H1 (cell line): ENCODE measurements at regions not wholly inside any gene's neighbourhood (a gene's known extent, or its start where the extent isn't known, plus 50 kb on each side); places are given as distances from the start of the nearest gene placed in this dataset.

ENCODE experiments used
- CTCF ChIA-PET: fragments of 300-600 bp; sonication (Branson Sonifier 250); formaldehyde crosslinking; loops from one replicate; lab custom pipeline; 2021; ENCODE audit not compliant: partially characterized antibody; lab: Charles Lee
- POLR2A ChIA-PET: fragments of 300-600 bp; sonication (Branson Sonifier 250); formaldehyde crosslinking; loops from one replicate; lab custom pipeline; 2021; ENCODE audit warnings: inconsistent platforms; ENCODE audit not compliant: partially characterized antibody; lab: Charles Lee
- DNase-seq, 2 experiments: peaks; one replicate each; pipeline versions ENCODE4 v3.0.0 to v3.0.0-alpha.2; 2010 to 2022; ENCODE audit warnings: low spot score in 2 of 2, low read depth in 1 of 2, mixed read lengths in 1 of 2
- FAIRE-seq: peaks from 2 replicates; lab custom pipeline; 2011; peaks lifted over from hg19 to GRCh38; lab: Jason Lieb, UNC
- H2AFZ ChIP-seq: 2 replicates; pipeline ENCODE4 v1.8.1; 2012; ENCODE audit warnings: low read length, inconsistent platforms
- H2AK5ac ChIP-seq: 2 replicates; pipeline ENCODE4 v1.6.1; 2013; ENCODE audit warnings: low read depth, low read length
- H2BK120ac ChIP-seq: replicated peaks from 2 replicates; pipeline ENCODE3; 2013; ENCODE audit warnings: low read depth, low read length, inconsistent platforms
- H2BK12ac ChIP-seq: 2 replicates; pipeline ENCODE4 v1.6.1; 2013; ENCODE audit warnings: low read depth, low read length
- H2BK15ac ChIP-seq: 2 replicates; pipeline ENCODE4 v1.6.1; 2013; ENCODE audit warnings: low read length
- H2BK20ac ChIP-seq: 2 replicates; pipeline ENCODE4 v1.6.1; 2013; ENCODE audit warnings: low read length
- H2BK5ac ChIP-seq: 2 replicates; pipeline ENCODE4 v1.6.1; 2013; ENCODE audit warnings: low read depth, low read length
- H3K14ac ChIP-seq: 2 replicates; pipeline ENCODE4 v1.6.1; 2013; ENCODE audit warnings: inconsistent platforms; ENCODE audit not compliant: insufficient read length
- H3K18ac ChIP-seq: 2 replicates; pipeline ENCODE4 v1.6.1; 2013; ENCODE audit warnings: low read length; ENCODE audit errors: extremely low read depth
- H3K23ac ChIP-seq: 2 replicates; pipeline ENCODE4 v1.6.1; 2013; ENCODE audit warnings: inconsistent platforms; ENCODE audit not compliant: insufficient read length
- H3K23me2 ChIP-seq: 2 replicates; pipeline ENCODE4 v1.6.1; 2013; ENCODE audit warnings: low read depth, low read length
- H3K27ac ChIP-seq: 2 replicates; pipeline ENCODE4 v1.6.1; 2011; ENCODE audit warnings: low read depth, low read length, inconsistent platforms
- H3K27me3 ChIP-seq, 4 experiments: replicated peaks in 1 of 4; 1 replicate in 1 of 4; 2 replicates in 3 of 4; pipeline versions ENCODE4 v1.6.1 to v1.8.1; 2011 to 2013; ENCODE audit warnings: low read length in 3 of 4, mild to moderate bottlenecking in 3 of 4, inconsistent platforms in 2 of 4, mixed read lengths in 2 of 4, moderate library complexity in 1 of 4; ENCODE audit not compliant: control insufficient read depth in 3 of 4, insufficient read depth in 3 of 4; ENCODE audit errors: extremely low read depth in 1 of 4
- H3K36me3 ChIP-seq, 4 experiments: 2 replicates each; pipeline versions ENCODE4 v1.6.1 to v1.8.1; 2011 to 2013; ENCODE audit warnings: mild to moderate bottlenecking in 4 of 4, low read length in 3 of 4, moderate library complexity in 2 of 4, control low read depth in 1 of 4, inconsistent platforms in 1 of 4; ENCODE audit not compliant: insufficient read depth in 4 of 4, control insufficient read depth in 2 of 4
- H3K4ac ChIP-seq: replicated peaks from 2 replicates; pipeline ENCODE3; 2013; ENCODE audit warnings: low read length, low read depth, mixed read lengths, inconsistent platforms; ENCODE audit not compliant: insufficient read length
- H3K4me1 ChIP-seq, 4 experiments: replicated peaks in 1 of 4; 1 replicate in 1 of 4; 2 replicates in 3 of 4; pipeline versions ENCODE4 v1.6.1 to v1.8.1; 2011 to 2013; ENCODE audit warnings: low read length in 3 of 4, inconsistent platforms in 2 of 4, mixed read lengths in 1 of 4; ENCODE audit not compliant: insufficient read depth in 4 of 4, control insufficient read depth in 3 of 4
- H3K4me2 ChIP-seq, 2 experiments: 2 replicates each; pipeline versions ENCODE4 v1.6.1 to v1.8.1; 2011 to 2013; ENCODE audit warnings: low read depth in 2 of 2, low read length in 2 of 2, control low read depth in 1 of 2, inconsistent platforms in 1 of 2, mild to moderate bottlenecking in 1 of 2; ENCODE audit not compliant: insufficient read depth in 1 of 2
- H3K4me3 ChIP-seq, 4 experiments: fragments of 200-600, 300-600 bp in 1 of 4; sonication (generic), shearing (Covaris generic), sonication (Bioruptor Twin) in 1 of 4; 2 replicates each; pipeline versions ENCODE4 v1.5.1 to v1.8.1; 2011 to 2016; ENCODE audit warnings: low read length in 4 of 4, low read depth in 3 of 4, control low read depth in 2 of 4, inconsistent platforms in 2 of 4, mild to moderate bottlenecking in 2 of 4, mixed read lengths in 1 of 4, moderate library complexity in 1 of 4; ENCODE audit not compliant: insufficient read depth in 2 of 4; ENCODE audit errors: extremely low read depth in 1 of 4
- H3K56ac ChIP-seq: replicated peaks from 2 replicates; pipeline ENCODE3; 2013; ENCODE audit warnings: low read depth, mild to moderate bottlenecking, mixed read lengths, low read length, inconsistent platforms; ENCODE audit not compliant: insufficient read length
- H3K79me1 ChIP-seq: 2 replicates; pipeline ENCODE4 v1.6.1; 2013; ENCODE audit warnings: low read depth, low read length, control low read depth
- H3K79me2 ChIP-seq, 2 experiments: 2 replicates each; pipeline versions ENCODE4 v1.6.1 to v1.8.1; 2012 to 2013; ENCODE audit warnings: low read length in 2 of 2, mild to moderate bottlenecking in 2 of 2, inconsistent platforms in 1 of 2; ENCODE audit not compliant: insufficient read depth in 2 of 2, control insufficient read depth in 1 of 2
- H3K9ac ChIP-seq, 4 experiments: replicated peaks in 1 of 4; 1 replicate in 1 of 4; 2 replicates in 3 of 4; pipeline versions ENCODE4 v1.6.1 to v1.8.1; 2011 to 2013; ENCODE audit warnings: low read depth in 3 of 4, low read length in 3 of 4, control low read depth in 2 of 4, mild to moderate bottlenecking in 2 of 4, moderate library complexity in 2 of 4, inconsistent platforms in 1 of 4; ENCODE audit errors: extremely low read depth in 1 of 4
- H3K9me3 ChIP-seq, 2 experiments: 2 replicates each; pipeline versions ENCODE4 v1.6.1 to v1.8.1; 2012 to 2013; ENCODE audit warnings: mild to moderate bottlenecking in 2 of 2, moderate library complexity in 2 of 2, control low read depth in 1 of 2, inconsistent platforms in 1 of 2, low read depth in 1 of 2, low read length in 1 of 2, mixed read lengths in 1 of 2; ENCODE audit not compliant: insufficient read depth in 2 of 2
- H4K20me1 ChIP-seq, 2 experiments: replicated peaks in 1 of 2; 2 replicates each; pipeline versions ENCODE3 to v1.8.1; 2011 to 2013; ENCODE audit warnings: inconsistent platforms in 2 of 2, low read length in 2 of 2, mild to moderate bottlenecking in 1 of 2; ENCODE audit not compliant: insufficient read depth in 2 of 2, control insufficient read depth in 1 of 2
- H4K5ac ChIP-seq: 2 replicates; pipeline ENCODE4 v1.6.1; 2013; ENCODE audit warnings: low read length, low read depth, mixed read lengths, inconsistent platforms; ENCODE audit not compliant: insufficient read length
- H4K8ac ChIP-seq: 2 replicates; pipeline ENCODE4 v1.8.0; 2013; ENCODE audit warnings: mild to moderate bottlenecking, moderate library complexity, low read length, inconsistent platforms; ENCODE audit not compliant: insufficient read depth; ENCODE audit errors: extremely low read depth
- H4K91ac ChIP-seq: replicated peaks from 2 replicates; pipeline ENCODE3; 2013; ENCODE audit warnings: low read length, mixed read lengths, inconsistent platforms; ENCODE audit not compliant: insufficient read length
- CTBP2 ChIP-seq: IDR thresholded peaks from 2 replicates; pipeline ENCODE4 v1.7.0; 2011; ENCODE audit warnings: borderline replicate concordance, mild to moderate bottlenecking, moderate library complexity, mixed read lengths, low read length; ENCODE audit not compliant: insufficient read depth, insufficient read length
- FOSL1 ChIP-seq: IDR thresholded peaks from 2 replicates; pipeline ENCODE4 v1.6.1; 2011; ENCODE audit warnings: mild to moderate bottlenecking, low read depth, low read length, moderate library complexity; ENCODE audit not compliant: insufficient read depth
- POLR2AphosphoS5 ChIP-seq: IDR thresholded peaks from 2 replicates; pipeline ENCODE4 v1.6.1; 2011; ENCODE audit warnings: low read depth, low read length
- RBBP5 ChIP-seq: IDR thresholded peaks from 2 replicates; pipeline ENCODE4 v1.7.1; 2012; ENCODE audit warnings: low read depth, mild to moderate bottlenecking, inconsistent platforms, low read length, moderate library complexity, borderline replicate concordance
- SAP30 ChIP-seq: fragments of 300-600 bp; sonication (generic); IDR thresholded peaks from 2 replicates; pipeline ENCODE4 v1.7.1; 2012; ENCODE audit warnings: low read length, moderate library complexity, mild to moderate bottlenecking, inconsistent platforms; ENCODE audit not compliant: insufficient read depth, insufficient replicate concordance
- SP4 ChIP-seq: IDR thresholded peaks from 2 replicates; pipeline ENCODE4 v1.6.1; 2012; ENCODE audit warnings: low read length, inconsistent platforms
- ZNF274 ChIP-seq: IDR thresholded peaks from 2 replicates; pipeline ENCODE4 v1.7.0; 2012; ENCODE audit warnings: low read length, borderline replicate concordance; ENCODE audit errors: extremely low read depth
- WGBS, 2 experiments: shearing (Covaris generic) in 1 of 2; methylation state at CpG; one replicate each; pipeline versions ENCODE4 v1.1.6 to v1.1.7; 2013 to 2015; ENCODE audit warnings: low lambda C conversion rate in 2 of 2, mixed read lengths in 2 of 2, inconsistent platforms in 1 of 2, low coverage in 1 of 2, missing lambda C conversion rate in 1 of 2; ENCODE audit not compliant: insufficient replicate concordance in 2 of 2, insufficient coverage in 1 of 2, insufficient read length in 1 of 2; ENCODE audit errors: extremely low coverage in 1 of 2, missing lambda C conversion rate in 1 of 2; 5-methylcytosine and 5-hydroxymethylcytosine counted together

DNA sequence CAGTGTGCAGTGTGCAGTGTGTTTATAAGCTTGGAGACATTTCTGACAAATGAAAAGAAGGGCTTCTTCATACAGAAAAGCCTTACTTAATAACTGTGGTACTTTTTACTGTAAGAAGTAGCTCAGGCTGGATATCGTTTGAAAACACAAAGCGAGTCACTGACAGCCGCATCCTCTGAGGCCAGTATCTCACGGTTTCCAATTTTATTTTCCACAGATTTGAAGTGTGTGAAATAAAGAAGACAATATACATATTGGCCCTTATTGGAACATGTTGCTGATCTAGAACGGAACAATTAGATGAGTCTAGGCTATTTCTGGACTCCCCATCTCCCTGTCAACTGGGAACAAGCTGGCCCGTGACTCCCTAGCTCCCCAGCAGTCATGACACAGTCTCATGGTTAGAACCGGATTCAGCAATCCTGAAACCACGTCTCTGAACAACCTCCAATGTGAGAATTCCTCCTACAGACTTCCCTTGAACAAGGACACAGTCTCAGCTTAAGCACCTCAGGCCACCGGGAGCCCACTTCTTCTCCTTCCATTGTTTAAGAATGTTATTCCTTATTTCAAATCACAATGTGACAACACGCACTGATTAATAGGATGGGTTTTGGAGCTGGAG lies 484.5 kb downstream of the COG6 start:
- DNase-seq (no peak), FAIRE-seq (no peak)
- H3K4me3 ChIP-seq = no peak overlapping the region
- no peak overlapping the region for H3K56ac ChIP-seq
- H3K4me1 ChIP-seq = no peaks in the 10 kb centered on the region
- H3K79me1 ChIP-seq = no peaks in the 10 kb centered on the region
- H3K9me3 ChIP-seq = no peaks in the 10 kb centered on the region
- no peak overlapping the region for H2BK20ac ChIP-seq
- H3K4me2 ChIP-seq = no peak overlapping the region
- no peak overlapping the region for H3K9ac ChIP-seq
- H3K36me3 ChIP-seq = no peaks in the 10 kb centered on the region
- H2BK5ac ChIP-seq = no peak overlapping the region
- no peak overlapping the region for H4K8ac ChIP-seq
- H3K79me2 ChIP-seq = no peaks in the 10 kb centered on the region
- no peaks in the 10 kb centered on the region for H3K23me2 ChIP-seq
- no peak overlapping the region for H3K27ac ChIP-seq
- no peak overlapping the region for H2BK15ac ChIP-seq
- H3K4ac ChIP-seq = no peak overlapping the region
- H3K27me3 ChIP-seq = no peaks in the 10 kb centered on the region
- no peak overlapping the region for H2BK12ac ChIP-seq
- no peak overlapping the region for H3K23ac ChIP-seq
- H2AK5ac ChIP-seq = no peak overlapping the region
- CTCF ChIA-PET = interaction anchor here (0.6 to 1.2 kb wide), 4 partner anchors 12 to 48 kb away, joined by 3 to 4 read pairs (median 3); no protein-coding TSS in a partner anchor
- no peak overlapping the region for H3K14ac ChIP-seq
- H2AFZ ChIP-seq = no peak overlapping the region
- TF ChIP-seq RBBP5 = no peak
- no peak for TF ChIP-seq CTBP2
- no peak for TF ChIP-seq SAP30
- TF ChIP-seq FOSL1 = no peak
- TF ChIP-seq POLR2AphosphoS5 = no peak
- no peak for TF ChIP-seq SP4
- TF ChIP-seq ZNF274 = no peak
- no peaks in the 10 kb centered on the region for H4K20me1 ChIP-seq
- WGBS, 2 experiments = 76% methylated on average over 10 of the region's 10 CpGs; no CpG with 5 or more reads in 1 of the 2 experiments
- no peak overlapping the region for H2BK120ac ChIP-seq
- POLR2A ChIA-PET = interaction anchor here (0.5 kb wide), 1 partner anchor 547 kb away, joined by 3 read pairs; no protein-coding TSS in a partner anchor
- no peak overlapping the region for H3K18ac ChIP-seq
- H4K5ac ChIP-seq = no peak overlapping the region
- H4K91ac ChIP-seq = no peak overlapping the region
